Stomach (tissue), 4 donors: ENCODE measurements at regions not wholly inside any gene's neighbourhood (a gene's known extent, or its start where the extent isn't known, plus 50 kb on each side); places are given as distances from the start of the nearest gene placed in this dataset.

Experiments
- CTCF ChIP-seq, 7 experiments: fragments of 450-650 bp in 4 of 7; fragments of 200-600 bp in 3 of 7; sonication (generic) in 3 of 7; IDR thresholded peaks; one replicate each; pipeline ENCODE4 v1.5.1; 2016 to 2019; ENCODE audit warnings: antibody characterized with exemption in 7 of 7, control low read depth in 2 of 7, mild to moderate bottlenecking in 1 of 7
- POLR2A ChIP-seq, 4 donors: fragments of 450-650 bp; IDR thresholded peaks; one replicate each; pipeline ENCODE4 v1.6.1; 2016; ENCODE audit warnings: antibody characterized with exemption in 4 of 4, control low read depth in 2 of 4, mild to moderate bottlenecking in 1 of 4, moderate library complexity in 1 of 4
- POLR2AphosphoS5 ChIP-seq, 3 donors: sonication (generic); formaldehyde crosslinking; IDR thresholded peaks; one replicate each; pipeline ENCODE4 v1.6.1; 2016; ENCODE audit warnings: antibody characterized with exemption in 3 of 3

DNA sequence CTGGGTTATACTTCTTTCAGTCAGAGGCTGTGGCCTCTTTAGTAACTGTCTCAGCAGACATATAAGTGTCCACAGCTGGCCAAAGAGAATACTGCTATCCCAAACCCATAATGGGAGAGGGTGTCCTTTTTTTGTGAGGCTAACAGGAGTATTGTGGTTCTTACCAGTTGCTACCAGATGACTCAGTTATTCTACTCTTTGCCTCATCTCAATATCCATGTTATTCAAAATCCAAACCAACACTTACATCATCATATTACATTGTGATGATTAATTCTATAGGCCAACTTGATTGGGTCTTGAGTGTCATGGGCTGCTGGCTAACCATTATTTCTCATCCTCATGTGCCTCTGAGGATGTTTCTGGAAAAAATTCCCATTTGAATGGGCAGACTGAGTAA lies 120.9 kb downstream of the TMEM168 start:
- TF ChIP-seq POLR2A (IDR thresholded peaks at IDR 0.05) (no peak), CTCF (IDR thresholded peaks at IDR 0.05) (no peak), POLR2AphosphoS5 (IDR thresholded peaks at IDR 0.05) (no peak)
